ENCODE measurements at regions not wholly inside any gene's neighbourhood (a gene's known extent, or its start where the extent isn't known, plus 50 kb on each side); places are given as distances from the start of the nearest gene placed in this dataset.
"Not testable (repeated sequence)": the region's sequence is repeated elsewhere in the genome, so short reads cannot be mapped to it uniquely, and the experiment has no call there.

GRCh38 chr7:12839508-12840153, 152.2 kb downstream of the ARL4A start:
- TF ChIP-seq SUZ12 (IDR thresholded peaks at IDR 0.05; ENCODE audit: extremely low read depth, insufficient read depth, insufficient read length), result no peak
- no peak for TF ChIP-seq YY1 (IDR thresholded peaks at IDR 0.05; ENCODE audit: insufficient read depth, insufficient read length)
- no peak for TF ChIP-seq ZNF274 (IDR thresholded peaks at IDR 0.05; ENCODE audit: low read depth, low read length)
- no peak overlapping the region for H3K4me3 ChIP-seq (ENCODE audit: insufficient read length, low read depth)
- peak; percentile 66 for DNase-seq (ENCODE audit: low read depth, low spot score)
- no peaks in the 10 kb centered on the region for H3K4me1 ChIP-seq (ENCODE audit: insufficient read depth, insufficient read length)
- H3K27me3 ChIP-seq (ENCODE audit: insufficient read depth, insufficient read length), result no peaks in the 10 kb centered on the region
- H3K36me3 ChIP-seq (ENCODE audit: insufficient read depth, insufficient read length, low read length), result no peaks in the 10 kb centered on the region
- no peaks in the 10 kb centered on the region for H3K9me3 ChIP-seq (ENCODE audit: insufficient read depth, low read length)
- H3K9ac ChIP-seq (ENCODE audit: insufficient read length, low read depth), result no peak overlapping the region

- H3K4me3 ChIP-seq (ENCODE audit: insufficient read length, low read depth); DNase-seq (ENCODE audit: low read depth, low spot score); H3K36me3 ChIP-seq (ENCODE audit: insufficient read depth, insufficient read length, low read length); H3K9ac ChIP-seq (ENCODE audit: insufficient read length, low read depth); H3K4me1 ChIP-seq (ENCODE audit: insufficient read depth, insufficient read length); H3K27me3 ChIP-seq (ENCODE audit: insufficient read depth, insufficient read length): not testable (repeated sequence)
- peaks cover 19% of the 10 kb centered on the region; the same call in 1 of the 2 replicates for H3K9me3 ChIP-seq (ENCODE audit: insufficient read depth, low read length)
These were observed 157.3 kb downstream of the ARL4A start for GRCh38 chr7:12844732-12845131.

- Histone ChIP-seq H3K9ac (ENCODE audit: insufficient read length, low read depth) (no peak overlapping the region), H3K36me3 (ENCODE audit: insufficient read depth, insufficient read length, low read length) (no peaks in the 10 kb centered on the region), H3K4me3 (ENCODE audit: insufficient read length, low read depth) (no peak overlapping the region), H3K9me3 (ENCODE audit: insufficient read depth, low read length) (peaks cover 19% of the 10 kb centered on the region; the same call in 1 of the 2 replicates), H3K27me3 (ENCODE audit: insufficient read depth, insufficient read length) (no peaks in the 10 kb centered on the region), H3K4me1 (ENCODE audit: insufficient read depth, insufficient read length) (no peaks in the 10 kb centered on the region)
- TF ChIP-seq YY1 (IDR thresholded peaks at IDR 0.05; ENCODE audit: insufficient read depth, insufficient read length) (no peak), SUZ12 (IDR thresholded peaks at IDR 0.05; ENCODE audit: extremely low read depth, insufficient read depth, insufficient read length) (no peak), ZNF274 (IDR thresholded peaks at IDR 0.05; ENCODE audit: low read depth, low read length) (no peak)
- DNase-seq (ENCODE audit: low read depth, low spot score), result no peak
These were observed 159.6 kb downstream of the ARL4A start for GRCh38 chr7:12847001-12847400.

GRCh38 chr7:12851142-12851541, 163.7 kb downstream of the ARL4A start:
- H3K4me1 ChIP-seq (ENCODE audit: insufficient read depth, insufficient read length), result no peaks in the 10 kb centered on the region
- H3K27me3 ChIP-seq (ENCODE audit: insufficient read depth, insufficient read length), result no peaks in the 10 kb centered on the region
- H3K9ac ChIP-seq (ENCODE audit: insufficient read length, low read depth), result no peak overlapping the region
- peaks cover 13% of the 10 kb centered on the region; the same call in 1 of the 2 replicates for H3K9me3 ChIP-seq (ENCODE audit: insufficient read depth, low read length)
- no peak for DNase-seq (ENCODE audit: low read depth, low spot score)
- TF ChIP-seq YY1 (IDR thresholded peaks at IDR 0.05; ENCODE audit: insufficient read depth, insufficient read length) (no peak), SUZ12 (IDR thresholded peaks at IDR 0.05; ENCODE audit: extremely low read depth, insufficient read depth, insufficient read length) (no peak), ZNF274 (IDR thresholded peaks at IDR 0.05; ENCODE audit: low read depth, low read length) (no peak)
- H3K36me3 ChIP-seq (ENCODE audit: insufficient read depth, insufficient read length, low read length), result no peaks in the 10 kb centered on the region
- H3K4me3 ChIP-seq (ENCODE audit: insufficient read length, low read depth), result no peak overlapping the region

- Histone ChIP-seq H3K9ac (ENCODE audit: insufficient read length, low read depth) (no peak overlapping the region), H3K4me3 (ENCODE audit: insufficient read length, low read depth) (no peak overlapping the region), H3K9me3 (ENCODE audit: insufficient read depth, low read length) (peaks cover 6% of the 10 kb centered on the region; the same call in 1 of the 2 replicates), H3K27me3 (ENCODE audit: insufficient read depth, insufficient read length) (no peaks in the 10 kb centered on the region), H3K4me1 (ENCODE audit: insufficient read depth, insufficient read length) (no peaks in the 10 kb centered on the region), H3K36me3 (ENCODE audit: insufficient read depth, insufficient read length, low read length) (no peaks in the 10 kb centered on the region)
- TF ChIP-seq SUZ12 (IDR thresholded peaks at IDR 0.05; ENCODE audit: extremely low read depth, insufficient read depth, insufficient read length), result no peak
- TF ChIP-seq YY1 (IDR thresholded peaks at IDR 0.05; ENCODE audit: insufficient read depth, insufficient read length), result no peak
- no peak for TF ChIP-seq ZNF274 (IDR thresholded peaks at IDR 0.05; ENCODE audit: low read depth, low read length)
- no peak for DNase-seq (ENCODE audit: low read depth, low spot score)
These were observed 164.4 kb downstream of the ARL4A start for GRCh38 chr7:12851841-12852240.

- Histone ChIP-seq H3K4me1 (ENCODE audit: insufficient read depth, insufficient read length) (no peaks in the 10 kb centered on the region), H3K9ac (ENCODE audit: insufficient read length, low read depth) (no peak overlapping the region), H3K27me3 (ENCODE audit: insufficient read depth, insufficient read length) (no peaks in the 10 kb centered on the region), H3K9me3 (ENCODE audit: insufficient read depth, low read length) (no peaks in the 10 kb centered on the region; the same call in 1 of the 2 replicates), H3K4me3 (ENCODE audit: insufficient read length, low read depth) (no peak overlapping the region), H3K36me3 (ENCODE audit: insufficient read depth, insufficient read length, low read length) (no peaks in the 10 kb centered on the region)
- no peak for DNase-seq (ENCODE audit: low read depth, low spot score)
- TF ChIP-seq ZNF274 (IDR thresholded peaks at IDR 0.05; ENCODE audit: low read depth, low read length) (no peak), YY1 (IDR thresholded peaks at IDR 0.05; ENCODE audit: insufficient read depth, insufficient read length) (no peak), SUZ12 (IDR thresholded peaks at IDR 0.05; ENCODE audit: extremely low read depth, insufficient read depth, insufficient read length) (no peak)
These were observed 167.6 kb downstream of the ARL4A start for GRCh38 chr7:12855036-12855435.

GRCh38 chr7:12859761-12860160, 172.3 kb downstream of the ARL4A start:
- TF ChIP-seq SUZ12 (IDR thresholded peaks at IDR 0.05; ENCODE audit: extremely low read depth, insufficient read depth, insufficient read length), result no peak
- no peak for TF ChIP-seq YY1 (IDR thresholded peaks at IDR 0.05; ENCODE audit: insufficient read depth, insufficient read length)
- TF ChIP-seq ZNF274 (IDR thresholded peaks at IDR 0.05; ENCODE audit: low read depth, low read length), result no peak
- no peaks in the 10 kb centered on the region for H3K27me3 ChIP-seq (ENCODE audit: insufficient read depth, insufficient read length)
- DNase-seq (ENCODE audit: low read depth, low spot score), result no peak
- no peaks in the 10 kb centered on the region for H3K36me3 ChIP-seq (ENCODE audit: insufficient read depth, insufficient read length, low read length)
- no peaks in the 10 kb centered on the region for H3K4me1 ChIP-seq (ENCODE audit: insufficient read depth, insufficient read length)
- no peaks in the 10 kb centered on the region for H3K9me3 ChIP-seq (ENCODE audit: insufficient read depth, low read length)
- H3K4me3 ChIP-seq (ENCODE audit: insufficient read length, low read depth), result no peak overlapping the region
- no peak overlapping the region for H3K9ac ChIP-seq (ENCODE audit: insufficient read length, low read depth)
